ENCODE measurements at regions not wholly inside any gene's neighbourhood (a gene's known extent, or its start where the extent isn't known, plus 50 kb on each side); places are given as distances from the start of the nearest gene placed in this dataset.

GRCh38 chr3:148062590-148062989, 635.1 kb upstream of the AGTR1 start:
- TF ChIP-seq EZH2phosphoT487 (conservative IDR thresholded peaks at IDR 0.05; ENCODE audit: low read length) (no peak), CTCF (IDR thresholded peaks at IDR 0.05; ENCODE audit: insufficient read depth, low read length, poor library complexity, severe bottlenecking) (no peak)
